ENCODE measurements at regions not wholly inside any gene's neighbourhood (a gene's known extent, or its start where the extent isn't known, plus 50 kb on each side); places are given as distances from the start of the nearest gene placed in this dataset.
"Not testable (repeated sequence)": the region's sequence is repeated elsewhere in the genome, so short reads cannot be mapped to it uniquely, and the experiment has no call there.

GRCh38 chr21:27339902-27340301, 373.0 kb upstream of the ADAMTS5 start:
- H3K4me3 ChIP-seq (ENCODE audit: low read depth, low read length): no peak overlapping the region
- H3K36me3 ChIP-seq (ENCODE audit: control insufficient read depth, insufficient read depth, low read length): no peaks in the 10 kb centered on the region
- H3K27me3 ChIP-seq (ENCODE audit: control insufficient read depth, insufficient read depth, low read length): no peaks in the 10 kb centered on the region
- TF ChIP-seq, protein P1, sequence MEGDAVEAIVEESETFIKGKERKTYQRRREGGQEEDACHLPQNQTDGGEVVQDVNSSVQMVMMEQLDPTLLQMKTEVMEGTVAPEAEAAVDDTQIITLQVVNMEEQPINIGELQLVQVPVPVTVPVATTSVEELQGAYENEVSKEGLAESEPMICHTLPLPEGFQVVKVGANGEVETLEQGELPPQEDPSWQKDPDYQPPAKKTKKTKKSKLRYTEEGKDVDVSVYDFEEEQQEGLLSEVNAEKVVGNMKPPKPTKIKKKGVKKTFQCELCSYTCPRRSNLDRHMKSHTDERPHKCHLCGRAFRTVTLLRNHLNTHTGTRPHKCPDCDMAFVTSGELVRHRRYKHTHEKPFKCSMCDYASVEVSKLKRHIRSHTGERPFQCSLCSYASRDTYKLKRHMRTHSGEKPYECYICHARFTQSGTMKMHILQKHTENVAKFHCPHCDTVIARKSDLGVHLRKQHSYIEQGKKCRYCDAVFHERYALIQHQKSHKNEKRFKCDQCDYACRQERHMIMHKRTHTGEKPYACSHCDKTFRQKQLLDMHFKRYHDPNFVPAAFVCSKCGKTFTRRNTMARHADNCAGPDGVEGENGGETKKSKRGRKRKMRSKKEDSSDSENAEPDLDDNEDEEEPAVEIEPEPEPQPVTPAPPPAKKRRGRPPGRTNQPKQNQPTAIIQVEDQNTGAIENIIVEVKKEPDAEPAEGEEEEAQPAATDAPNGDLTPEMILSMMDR (IDR thresholded peaks at IDR 0.05; ENCODE audit: insufficient read depth, low read length, severe bottlenecking): no peak
- no peak for DNase-seq (ENCODE audit: low read depth)
- no peak for FAIRE-seq

DNA sequence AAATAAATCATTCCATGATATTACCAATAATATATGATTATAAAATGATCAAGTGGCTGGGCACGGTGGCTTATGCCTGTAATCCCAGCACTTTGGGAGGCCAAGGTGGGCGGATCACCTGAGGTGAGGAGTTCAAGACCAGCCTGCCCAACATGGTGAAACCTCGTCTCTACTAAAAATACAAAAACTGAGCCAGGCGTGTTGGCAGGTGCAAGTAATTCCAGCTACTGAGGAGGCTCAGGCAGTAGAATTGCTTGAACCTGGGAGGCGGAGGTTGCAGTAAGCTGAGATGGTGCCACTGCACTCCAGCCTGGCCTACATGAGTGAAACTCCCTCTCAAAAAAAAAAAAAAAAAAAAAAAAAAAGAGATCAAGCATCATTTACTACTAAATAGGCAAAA, 371.1 kb upstream of the ADAMTS5 start:
- not testable (repeated sequence) for H3K27me3 ChIP-seq (ENCODE audit: control insufficient read depth, insufficient read depth, low read length); H3K36me3 ChIP-seq (ENCODE audit: control insufficient read depth, insufficient read depth, low read length); DNase-seq (ENCODE audit: low read depth); FAIRE-seq; H3K4me3 ChIP-seq (ENCODE audit: low read depth, low read length)

- Histone ChIP-seq H3K36me3 (ENCODE audit: control insufficient read depth, insufficient read depth, low read length) (no peaks in the 10 kb centered on the region), H3K27me3 (ENCODE audit: control insufficient read depth, insufficient read depth, low read length) (no peaks in the 10 kb centered on the region), H3K4me3 (ENCODE audit: low read depth, low read length) (no peak overlapping the region)
- DNase-seq (ENCODE audit: low read depth): no peak
- TF ChIP-seq, protein P1 (IDR thresholded peaks at IDR 0.05; ENCODE audit: insufficient read depth, low read length, severe bottlenecking): no peak
- no peak for FAIRE-seq
These were observed 366.2 kb upstream of the ADAMTS5 start for GRCh38 chr21:27333096-27333495.

DNA sequence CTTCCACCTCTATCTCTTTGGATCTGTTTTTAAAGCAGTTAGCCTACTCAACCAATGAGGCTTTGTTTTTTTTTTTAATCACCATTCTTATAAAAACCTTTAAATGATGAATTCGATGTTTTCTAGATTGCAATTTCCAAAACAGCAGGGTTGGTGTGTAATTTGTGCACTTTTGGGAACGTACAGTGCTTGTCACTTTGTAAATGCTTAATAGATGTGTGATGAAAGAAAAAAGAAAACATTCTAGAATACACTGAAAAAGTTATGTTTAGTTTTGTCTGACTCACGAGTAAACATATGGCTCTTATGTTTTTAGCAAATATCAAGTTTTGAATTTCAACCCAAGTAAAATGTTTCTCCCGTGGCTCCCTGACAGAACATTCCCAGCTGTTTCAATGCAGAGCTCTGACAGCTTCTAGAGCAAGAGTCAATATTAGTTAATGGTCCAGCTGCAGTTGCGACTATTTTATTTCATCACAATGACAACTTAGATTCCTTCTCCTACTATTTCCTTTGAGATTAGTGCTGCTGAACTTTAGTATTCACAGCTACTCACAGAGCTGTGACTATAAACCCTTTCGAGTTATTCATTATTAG, 362.5 kb upstream of the ADAMTS5 start:
- Histone ChIP-seq H3K27me3 (ENCODE audit: control insufficient read depth, insufficient read depth, low read length) (no peaks in the 10 kb centered on the region), H3K36me3 (ENCODE audit: control insufficient read depth, insufficient read depth, low read length) (no peaks in the 10 kb centered on the region), H3K4me3 (ENCODE audit: low read depth, low read length) (no peak overlapping the region)
- DNase-seq (ENCODE audit: low read depth) (peak; percentile 1), FAIRE-seq (no peak)
- TF ChIP-seq, protein P1 (IDR thresholded peaks at IDR 0.05; ENCODE audit: insufficient read depth, low read length, severe bottlenecking): no peak

GRCh38 chr21:27326301-27326700, 359.4 kb upstream of the ADAMTS5 start:
- TF ChIP-seq, protein P1 (IDR thresholded peaks at IDR 0.05; ENCODE audit: insufficient read depth, low read length, severe bottlenecking): no peak
- FAIRE-seq: no peak

GRCh38 chr21:27323331-27323730, 356.4 kb upstream of the ADAMTS5 start:
- no peak for DNase-seq (ENCODE audit: low read depth)
- Histone ChIP-seq H3K4me3 (ENCODE audit: low read depth, low read length) (no peak overlapping the region), H3K27me3 (ENCODE audit: control insufficient read depth, insufficient read depth, low read length) (no peaks in the 10 kb centered on the region), H3K36me3 (ENCODE audit: control insufficient read depth, insufficient read depth, low read length) (no peaks in the 10 kb centered on the region)
- FAIRE-seq: no peak
- TF ChIP-seq, protein P1 (IDR thresholded peaks at IDR 0.05; ENCODE audit: insufficient read depth, low read length, severe bottlenecking): no peak

More at GRCh38 chr21:27326301-27326700, 359.4 kb upstream of the ADAMTS5 start:
- Histone ChIP-seq H3K27me3 (ENCODE audit: control insufficient read depth, insufficient read depth, low read length) (no peaks in the 10 kb centered on the region), H3K4me3 (ENCODE audit: low read depth, low read length) (no peak overlapping the region), H3K36me3 (ENCODE audit: control insufficient read depth, insufficient read depth, low read length) (no peaks in the 10 kb centered on the region)
- peak; percentile 2 for DNase-seq (ENCODE audit: low read depth)
